HEK293 (cell line): ENCODE measurements at regions not wholly inside any gene's neighbourhood (a gene's known extent, or its start where the extent isn't known, plus 50 kb on each side); places are given as distances from the start of the nearest gene placed in this dataset.

Experiments used
- CTCF ChIP-seq: fragments of 450-650 bp; formaldehyde crosslinking; IDR thresholded peaks from 2 replicates; pipeline ENCODE4 v1.5.1; 2016; ENCODE audit warnings: missing biosample characterization, missing genetic modification characterization
- HIC1 ChIP-seq: fragments of 450-650 bp; formaldehyde crosslinking; IDR thresholded peaks from 2 replicates; pipeline ENCODE4 v1.5.1; 2016; ENCODE audit warnings: missing biosample characterization, missing genetic modification characterization
- KLF17 ChIP-seq: fragments of 450-650 bp; formaldehyde crosslinking; IDR thresholded peaks from 2 replicates; pipeline ENCODE4 v1.5.1; 2016; ENCODE audit warnings: missing biosample characterization, missing genetic modification characterization
- KLF8 ChIP-seq: fragments of 450-650 bp; formaldehyde crosslinking; IDR thresholded peaks from 2 replicates; pipeline ENCODE4 v1.5.1; 2016; ENCODE audit warnings: missing biosample characterization, missing genetic modification characterization
- PRDM4 ChIP-seq: fragments of 450-650 bp; formaldehyde crosslinking; IDR thresholded peaks from 2 replicates; pipeline ENCODE4 v1.5.1; 2017; ENCODE audit warnings: missing biosample characterization, missing genetic modification characterization
- ZBTB11 ChIP-seq: fragments of 450-650 bp; formaldehyde crosslinking; conservative IDR thresholded peaks from 2 replicates; pipeline ENCODE4 v1.5.1; 2016; ENCODE audit warnings: low read depth, missing biosample characterization, missing genetic modification characterization
- ZBTB44 ChIP-seq: fragments of 450-650 bp; IDR thresholded peaks from 2 replicates; pipeline ENCODE4 v1.5.1; 2018; ENCODE audit warnings: missing biosample characterization, mild to moderate bottlenecking, missing genetic modification characterization
- ZFP3 ChIP-seq: fragments of 450-650 bp; formaldehyde crosslinking; IDR thresholded peaks from 2 replicates; pipeline ENCODE4 v1.5.1; 2016; ENCODE audit warnings: low read depth, missing biosample characterization, missing genetic modification characterization
- ZNF138 ChIP-seq: fragments of 450-650 bp; formaldehyde crosslinking; IDR thresholded peaks from 2 replicates; pipeline ENCODE4 v1.5.1; 2016; ENCODE audit warnings: missing biosample characterization, missing genetic modification characterization, borderline replicate concordance
- ZNF792 ChIP-seq: fragments of 450-650 bp; formaldehyde crosslinking; IDR thresholded peaks from 2 replicates; pipeline ENCODE4 v1.5.1; 2016; ENCODE audit warnings: missing biosample characterization, missing genetic modification characterization
- TF ChIP-seq, protein P1 (sequence below): fragments of 450-650 bp; formaldehyde crosslinking; IDR thresholded peaks from 2 replicates; pipeline ENCODE4 v1.5.1; 2016; ENCODE audit warnings: missing biosample characterization, missing genetic modification characterization
- TF ChIP-seq, protein P2 (sequence below): fragments of 450-650 bp; formaldehyde crosslinking; IDR thresholded peaks from 2 replicates; pipeline ENCODE4 v1.5.1; 2016; ENCODE audit warnings: missing biosample characterization, missing genetic modification characterization, low read depth

- TF ChIP-seq CTCF (no peak), ZBTB44 (tag by site-specific recombination) (no peak), ZFP3 (tag by site-specific recombination) (no peak), KLF8 (tag by site-specific recombination) (no peak), PRDM4 (no peak), ZBTB11 (tag by site-specific recombination) (no peak), ZNF792 (no peak), KLF17 (tag by site-specific recombination) (no peak), ZNF138 (tag by site-specific recombination) (no peak), HIC1 (no peak)
- TF ChIP-seq, protein P1, sequence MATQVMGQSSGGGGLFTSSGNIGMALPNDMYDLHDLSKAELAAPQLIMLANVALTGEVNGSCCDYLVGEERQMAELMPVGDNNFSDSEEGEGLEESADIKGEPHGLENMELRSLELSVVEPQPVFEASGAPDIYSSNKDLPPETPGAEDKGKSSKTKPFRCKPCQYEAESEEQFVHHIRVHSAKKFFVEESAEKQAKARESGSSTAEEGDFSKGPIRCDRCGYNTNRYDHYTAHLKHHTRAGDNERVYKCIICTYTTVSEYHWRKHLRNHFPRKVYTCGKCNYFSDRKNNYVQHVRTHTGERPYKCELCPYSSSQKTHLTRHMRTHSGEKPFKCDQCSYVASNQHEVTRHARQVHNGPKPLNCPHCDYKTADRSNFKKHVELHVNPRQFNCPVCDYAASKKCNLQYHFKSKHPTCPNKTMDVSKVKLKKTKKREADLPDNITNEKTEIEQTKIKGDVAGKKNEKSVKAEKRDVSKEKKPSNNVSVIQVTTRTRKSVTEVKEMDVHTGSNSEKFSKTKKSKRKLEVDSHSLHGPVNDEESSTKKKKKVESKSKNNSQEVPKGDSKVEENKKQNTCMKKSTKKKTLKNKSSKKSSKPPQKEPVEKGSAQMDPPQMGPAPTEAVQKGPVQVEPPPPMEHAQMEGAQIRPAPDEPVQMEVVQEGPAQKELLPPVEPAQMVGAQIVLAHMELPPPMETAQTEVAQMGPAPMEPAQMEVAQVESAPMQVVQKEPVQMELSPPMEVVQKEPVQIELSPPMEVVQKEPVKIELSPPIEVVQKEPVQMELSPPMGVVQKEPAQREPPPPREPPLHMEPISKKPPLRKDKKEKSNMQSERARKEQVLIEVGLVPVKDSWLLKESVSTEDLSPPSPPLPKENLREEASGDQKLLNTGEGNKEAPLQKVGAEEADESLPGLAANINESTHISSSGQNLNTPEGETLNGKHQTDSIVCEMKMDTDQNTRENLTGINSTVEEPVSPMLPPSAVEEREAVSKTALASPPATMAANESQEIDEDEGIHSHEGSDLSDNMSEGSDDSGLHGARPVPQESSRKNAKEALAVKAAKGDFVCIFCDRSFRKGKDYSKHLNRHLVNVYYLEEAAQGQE: no peak
- TF ChIP-seq, protein P2, sequence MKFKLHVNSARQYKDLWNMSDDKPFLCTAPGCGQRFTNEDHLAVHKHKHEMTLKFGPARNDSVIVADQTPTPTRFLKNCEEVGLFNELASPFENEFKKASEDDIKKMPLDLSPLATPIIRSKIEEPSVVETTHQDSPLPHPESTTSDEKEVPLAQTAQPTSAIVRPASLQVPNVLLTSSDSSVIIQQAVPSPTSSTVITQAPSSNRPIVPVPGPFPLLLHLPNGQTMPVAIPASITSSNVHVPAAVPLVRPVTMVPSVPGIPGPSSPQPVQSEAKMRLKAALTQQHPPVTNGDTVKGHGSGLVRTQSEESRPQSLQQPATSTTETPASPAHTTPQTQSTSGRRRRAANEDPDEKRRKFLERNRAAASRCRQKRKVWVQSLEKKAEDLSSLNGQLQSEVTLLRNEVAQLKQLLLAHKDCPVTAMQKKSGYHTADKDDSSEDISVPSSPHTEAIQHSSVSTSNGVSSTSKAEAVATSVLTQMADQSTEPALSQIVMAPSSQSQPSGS: no peak
These were observed 1502.1 kb upstream of the ADGRL3 start for GRCh38 chr4:59698041-59698440.
